ENCODE measurements at regions not wholly inside any gene's neighbourhood (a gene's known extent, or its start where the extent isn't known, plus 50 kb on each side); places are given as distances from the start of the nearest gene placed in this dataset.
"Not testable (repeated sequence)": the region's sequence is repeated elsewhere in the genome, so short reads cannot be mapped to it uniquely, and the experiment has no call there.

GRCh38 chr17:34771891-34772290 lies 189.4 kb downstream of the CCT6B start:
- no peak for DNase-seq

- no peak for DNase-seq
Measured at GRCh38 chr17:34770586-34770985, 190.7 kb downstream of the CCT6B start.

GRCh38 chr17:34769899-34770298 lies 190.5 kb downstream of the TMEM132E start:
- DNase-seq = no peak

GRCh38 chr17:34769049-34769448 lies 189.7 kb downstream of the TMEM132E start:
- no peak for DNase-seq

DNA sequence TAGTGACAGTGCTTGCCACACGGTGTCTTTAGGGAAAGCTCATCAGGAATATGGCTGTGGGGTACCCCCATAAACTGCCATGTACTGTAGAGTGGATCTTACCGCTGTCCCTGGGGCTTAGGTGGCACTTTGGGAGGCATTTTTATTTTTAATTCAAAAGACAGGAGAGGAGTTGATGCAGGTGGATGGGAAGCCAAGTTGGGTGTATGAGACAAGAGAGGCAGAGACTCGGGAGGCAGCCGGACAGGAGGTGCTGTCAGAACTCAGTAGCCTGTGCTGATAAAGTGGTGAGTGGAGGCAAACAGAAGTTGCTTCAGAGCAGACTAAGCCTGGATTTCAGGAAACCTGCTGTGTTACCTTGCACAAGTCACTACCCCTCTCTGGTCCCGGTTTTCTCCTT lies 185.9 kb downstream of the TMEM132E start:
- DNase-seq = no peak

DNA sequence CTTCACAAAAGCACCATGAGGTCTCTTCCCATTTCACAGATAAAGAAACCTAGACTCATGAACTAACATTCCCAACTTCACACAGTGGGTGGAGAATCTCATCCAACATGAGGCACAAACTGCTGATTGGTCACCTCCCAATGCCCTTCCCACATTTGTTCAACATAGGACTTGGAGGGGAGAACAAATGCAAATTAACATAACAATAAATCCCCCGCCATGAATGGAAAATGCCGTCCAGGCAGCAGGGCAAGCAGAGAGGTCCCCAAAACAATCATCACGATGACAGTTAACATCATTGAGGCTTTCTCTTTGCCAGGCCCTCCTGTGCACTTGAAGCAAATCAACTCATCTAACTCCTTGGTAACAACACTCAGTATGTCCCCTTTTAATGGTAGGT lies 185.3 kb downstream of the TMEM132E start:
- no peak for DNase-seq

- DNase-seq = no peak
Measured at GRCh38 chr17:34763728-34764665, 184.6 kb downstream of the TMEM132E start.

DNA sequence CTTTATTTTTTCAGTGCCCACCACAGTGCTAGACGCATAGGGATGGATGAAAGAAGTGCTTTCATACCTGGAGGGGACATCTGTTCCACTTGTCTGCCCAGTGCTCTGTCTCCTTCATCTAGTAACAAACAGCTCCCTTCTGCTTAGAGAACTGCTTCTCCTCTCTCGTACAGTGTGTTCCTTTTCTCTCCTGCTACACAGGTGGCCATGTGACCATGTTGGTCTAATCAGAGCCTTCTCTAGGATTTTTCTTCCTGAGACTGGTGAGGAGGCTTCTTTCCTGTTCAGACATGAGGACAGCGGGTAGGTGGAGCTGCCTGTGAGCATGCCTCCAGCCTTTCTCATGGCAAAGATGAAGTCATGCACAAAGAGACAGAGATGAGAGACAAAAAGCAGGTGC lies 182.7 kb downstream of the TMEM132E start:
- no peak for DNase-seq

DNA sequence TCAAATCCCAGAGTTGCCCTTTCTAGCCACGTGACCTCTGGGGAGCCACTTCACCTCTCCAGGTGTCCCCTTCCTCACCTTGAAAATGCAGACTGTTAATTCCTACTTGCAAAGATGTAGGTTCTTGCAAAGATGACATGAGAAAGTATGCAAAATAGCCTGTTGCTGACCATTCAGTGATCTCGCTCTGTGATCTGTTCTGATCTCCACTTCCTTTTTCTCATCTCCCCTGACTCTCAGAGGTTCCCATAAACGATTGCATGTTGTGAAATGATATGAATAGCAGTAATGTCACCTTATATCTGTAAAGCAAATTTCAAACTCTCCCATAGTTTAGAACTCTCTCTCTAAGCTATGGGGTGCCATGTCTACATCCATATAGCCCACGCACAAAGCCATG lies 182.3 kb downstream of the TMEM132E start:
- DNase-seq = no peak

DNA sequence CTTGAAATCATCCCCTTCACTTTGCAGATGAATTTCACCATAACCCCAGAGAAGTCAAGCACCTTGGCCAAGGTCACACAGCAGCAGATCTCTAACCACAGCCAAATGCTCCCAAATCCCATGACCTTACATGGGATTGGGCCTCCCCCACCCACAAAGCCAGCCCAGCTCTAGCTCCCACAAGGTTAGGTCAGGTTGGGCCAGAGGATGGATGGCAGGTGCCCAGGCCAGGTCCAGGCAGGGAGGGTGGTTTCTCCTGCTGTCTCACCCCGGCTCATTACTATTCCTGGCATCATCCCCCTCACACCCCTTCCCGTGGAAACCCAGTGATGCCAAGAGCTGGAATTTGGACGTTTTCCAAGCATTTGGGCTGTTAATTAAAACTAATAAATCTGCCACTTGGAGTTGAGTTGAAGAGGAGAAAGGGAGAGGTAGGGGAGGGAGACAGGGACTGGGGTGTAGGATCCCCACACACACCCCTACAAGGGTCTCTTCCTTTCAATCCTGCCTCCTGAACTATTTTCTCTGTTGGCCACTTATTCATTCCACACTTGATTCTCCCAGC lies 181.6 kb downstream of the TMEM132E start:
- no peak for DNase-seq

DNA sequence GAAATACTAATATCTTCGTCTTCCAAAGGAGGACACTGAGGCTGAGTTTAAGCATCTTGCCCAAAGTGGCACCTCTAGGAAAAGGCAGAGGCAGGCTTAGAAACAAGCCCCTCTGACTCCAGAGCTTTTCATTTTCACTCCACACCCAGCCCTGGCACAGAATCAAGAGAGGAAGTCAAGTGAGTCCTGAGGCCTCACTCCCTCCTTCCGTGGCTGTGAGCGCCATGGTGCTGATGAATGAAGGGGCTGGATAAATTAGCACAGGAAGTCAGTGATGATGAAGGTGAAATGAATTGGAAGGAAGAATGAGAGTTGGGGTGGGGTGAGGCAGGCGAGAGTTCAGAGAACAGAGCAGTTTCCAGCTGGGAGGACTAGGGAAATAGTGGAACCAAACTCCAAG lies 179.3 kb downstream of the TMEM132E start:
- DNase-seq = no peak

DNA sequence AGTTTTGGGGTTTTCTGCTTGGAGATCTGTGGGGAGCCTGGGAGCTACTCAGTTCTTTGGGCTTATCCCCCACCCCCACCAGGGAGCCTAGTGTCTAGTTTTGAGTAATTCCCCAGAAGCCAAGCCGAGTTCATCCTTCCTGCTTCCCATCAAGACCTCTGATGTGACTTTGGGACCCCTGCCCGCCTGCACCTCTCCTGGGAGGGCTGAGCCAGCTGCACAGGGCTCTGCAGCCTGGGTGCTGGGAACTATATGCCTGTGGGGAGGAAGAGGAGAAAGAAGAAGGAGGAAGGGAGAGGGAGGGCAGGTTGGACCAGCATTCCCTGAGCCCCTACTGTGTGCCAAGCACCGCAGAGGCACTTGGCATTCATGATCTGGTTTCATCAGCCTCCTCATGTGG lies 178.9 kb downstream of the TMEM132E start:
- DNase-seq = no peak

DNA sequence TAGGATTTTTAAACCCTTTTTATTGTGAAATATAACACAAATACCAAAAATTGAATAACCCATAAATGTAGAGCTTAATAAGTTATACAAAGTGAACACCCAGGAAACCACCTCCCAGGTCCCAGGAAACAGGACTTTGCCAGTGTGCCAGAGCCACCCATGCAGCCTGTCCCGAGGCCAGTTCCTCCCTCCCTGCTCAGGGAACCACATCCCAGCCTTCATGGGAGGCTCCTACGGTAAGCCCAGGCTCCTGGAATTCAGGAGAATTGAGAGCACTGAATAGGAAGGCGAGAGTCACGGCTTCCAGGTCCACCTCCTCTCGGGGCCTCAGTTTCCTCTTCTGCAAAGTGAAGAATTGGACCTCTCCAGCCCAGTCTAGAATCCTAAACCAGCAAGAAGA lies 178.2 kb downstream of the TMEM132E start:
- DNase-seq = no peak

DNA sequence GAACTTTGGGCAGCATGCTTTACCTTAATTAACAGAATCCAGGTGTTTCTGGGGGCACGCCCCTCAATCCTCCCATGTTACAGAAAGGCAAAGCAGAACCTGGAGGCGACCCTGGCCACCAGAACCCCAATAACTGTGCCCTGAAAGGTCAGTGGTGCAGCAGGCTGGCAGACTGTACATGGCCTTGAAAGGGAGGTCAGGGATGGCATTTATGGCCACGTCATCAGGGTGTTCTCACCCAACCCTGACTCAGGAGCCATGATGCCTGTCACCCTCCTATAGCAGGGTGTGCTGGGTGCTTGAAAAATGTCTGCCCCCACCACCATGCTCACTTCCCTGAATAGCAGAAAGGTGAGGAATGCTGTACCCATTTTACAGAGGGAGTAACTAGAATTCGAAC lies 177.7 kb downstream of the TMEM132E start:
- no peak for DNase-seq

DNA sequence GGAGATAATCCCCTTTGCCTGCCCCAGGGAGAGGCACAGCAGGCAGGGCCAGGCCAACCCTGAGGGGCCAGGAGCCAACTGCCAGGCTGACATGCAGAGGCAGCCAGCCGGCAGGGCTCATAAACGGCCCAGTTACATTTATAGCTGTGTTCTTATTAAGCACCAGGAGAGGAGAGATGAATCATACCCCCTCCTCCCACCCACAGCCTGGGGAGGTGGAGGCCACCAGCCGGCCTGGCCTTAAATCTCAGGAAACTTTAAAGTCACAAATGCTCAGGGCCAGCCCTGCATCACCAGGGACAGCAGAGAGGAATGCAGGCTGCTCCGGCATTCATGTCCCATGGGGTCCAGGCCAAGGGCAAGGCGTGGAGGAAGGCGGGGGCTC lies 177.2 kb downstream of the TMEM132E start:
- no peak for DNase-seq

- DNase-seq = no peak
Measured at GRCh38 chr17:34755981-34756636, 176.7 kb downstream of the TMEM132E start.

GRCh38 chr17:34755371-34755770 lies 176.0 kb downstream of the TMEM132E start:
- no peak for DNase-seq

- no peak for DNase-seq
Measured at GRCh38 chr17:34750004-34750403, 170.6 kb downstream of the TMEM132E start.

- DNase-seq = no peak
Measured at GRCh38 chr17:34741967-34742366, 162.6 kb downstream of the TMEM132E start.

GRCh38 chr17:34740565-34741520 lies 161.5 kb downstream of the TMEM132E start:
- DNase-seq = no peak

DNA sequence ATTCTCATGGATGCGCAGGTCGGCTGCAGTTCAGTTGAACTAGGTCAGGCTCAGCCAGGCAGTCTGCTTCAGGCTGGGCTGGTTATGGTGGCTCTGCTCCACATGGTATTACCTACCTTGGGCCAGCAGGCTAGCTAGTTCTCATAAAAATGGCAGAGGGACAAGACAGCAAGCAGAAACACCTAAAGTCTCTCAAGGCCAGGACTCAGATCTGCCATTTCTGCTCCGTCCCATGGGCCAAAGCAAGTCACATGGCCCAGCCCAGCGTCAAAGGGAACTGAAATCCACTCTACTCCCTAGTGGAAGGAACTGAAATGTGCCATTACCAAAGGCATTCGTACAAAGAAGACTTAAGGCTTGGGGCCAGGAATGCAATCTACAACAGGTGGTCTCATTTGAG lies 160.0 kb downstream of the TMEM132E start:
- no peak for DNase-seq

GRCh38 chr17:34737673-34738072 lies 158.3 kb downstream of the TMEM132E start:
- DNase-seq = not testable (repeated sequence)

DNA sequence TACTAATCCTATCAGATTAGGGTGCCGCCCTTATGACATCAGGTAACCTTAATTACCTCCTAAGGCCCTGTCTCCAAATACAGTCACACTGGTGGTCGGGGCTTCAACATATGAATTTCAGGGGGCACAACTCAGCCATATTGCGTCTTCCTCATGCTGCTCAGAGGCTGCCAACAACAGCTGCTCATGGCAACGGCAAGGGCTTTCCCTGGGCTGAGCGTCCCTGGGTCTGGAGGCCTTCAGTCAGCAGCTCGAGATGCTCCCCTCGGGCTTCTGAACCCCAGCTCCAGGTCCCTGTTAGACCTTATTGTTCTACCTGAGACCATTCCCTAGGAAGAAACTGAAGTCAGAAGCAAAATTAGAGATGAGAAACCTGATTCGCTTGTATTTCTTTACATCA lies 157.2 kb downstream of the TMEM132E start:
- no peak for DNase-seq

Measured in CD4-positive, alpha-beta T cell treated with Interleukin-1 beta for 1 hour (primary cell).